NCI-H2029 (cell line): ENCODE measurements at regions not wholly inside any gene's neighbourhood (a gene's known extent, or its start where the extent isn't known, plus 50 kb on each side); places are given as distances from the start of the nearest gene placed in this dataset.
"Not testable (repeated sequence)": the region's sequence is repeated elsewhere in the genome, so short reads cannot be mapped to it uniquely, and the experiment has no call there.

Source experiments
- DNase-seq: peaks from one replicate; lab custom pipeline; 2025; lab: John Stamatoyannopoulos, UW

- DNase-seq = no peak
These were observed 848.6 kb downstream of the PDCD6IP start for GRCh38 chr3:34646911-34647460.

- DNase-seq = no peak
These were observed 851.7 kb downstream of the PDCD6IP start for GRCh38 chr3:34650131-34650530.

DNA sequence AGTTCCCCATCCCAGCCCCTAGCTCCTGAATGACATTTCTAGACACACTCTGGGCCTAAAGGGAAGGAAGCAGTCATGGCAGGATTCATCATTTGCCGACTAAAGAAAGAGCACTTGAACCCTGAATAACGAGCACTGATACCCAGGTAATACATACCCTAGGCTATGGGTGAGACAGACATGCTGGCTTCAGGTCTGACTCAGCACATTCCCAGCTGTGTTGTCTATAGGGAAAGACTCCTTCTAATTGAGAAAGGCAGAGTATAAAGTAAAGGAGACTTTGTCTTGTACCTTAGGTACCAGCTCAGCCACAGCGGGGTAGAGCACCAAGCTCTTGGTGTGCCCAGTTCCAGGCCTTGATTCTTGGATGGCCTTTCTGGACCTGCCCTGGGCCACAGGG is 870.5 kb downstream of the PDCD6IP start:
- DNase-seq = no peak

- no peak for DNase-seq
These were observed 871.1 kb downstream of the PDCD6IP start for GRCh38 chr3:34669490-34669889.

DNA sequence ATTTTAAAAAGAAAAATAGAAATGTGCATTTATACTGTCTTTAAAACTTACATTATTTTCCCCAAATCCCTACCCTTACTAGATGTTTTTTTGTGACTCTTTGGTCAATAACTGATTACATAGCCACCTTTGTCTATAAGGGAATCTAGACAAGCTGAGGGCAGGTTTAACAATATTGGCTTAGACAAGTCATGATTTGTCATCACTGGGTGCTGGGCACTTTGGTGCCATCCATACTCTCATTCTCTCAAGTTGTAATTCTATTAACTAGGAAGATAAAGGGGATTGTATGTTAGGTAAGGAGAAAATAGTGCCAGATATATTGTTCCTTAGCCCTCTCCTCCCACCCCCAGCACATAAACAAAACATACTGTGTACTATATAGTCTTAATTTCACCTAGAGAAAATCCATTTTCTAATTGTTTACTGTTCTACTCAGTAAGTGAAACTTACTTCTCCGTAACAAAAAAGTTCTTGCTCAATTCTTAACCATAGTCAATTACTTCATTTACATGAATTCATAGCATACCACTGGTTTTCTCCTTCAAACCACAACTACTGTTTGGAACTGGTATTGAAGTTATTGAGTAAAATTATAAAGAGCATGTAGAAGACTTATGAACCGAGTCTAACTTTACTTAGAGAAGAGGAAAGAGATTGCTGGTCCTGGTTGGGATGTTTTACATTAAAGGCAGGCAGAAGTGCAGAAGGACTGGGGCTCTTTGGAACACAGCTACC is 877.1 kb downstream of the PDCD6IP start:
- no peak for DNase-seq

DNA sequence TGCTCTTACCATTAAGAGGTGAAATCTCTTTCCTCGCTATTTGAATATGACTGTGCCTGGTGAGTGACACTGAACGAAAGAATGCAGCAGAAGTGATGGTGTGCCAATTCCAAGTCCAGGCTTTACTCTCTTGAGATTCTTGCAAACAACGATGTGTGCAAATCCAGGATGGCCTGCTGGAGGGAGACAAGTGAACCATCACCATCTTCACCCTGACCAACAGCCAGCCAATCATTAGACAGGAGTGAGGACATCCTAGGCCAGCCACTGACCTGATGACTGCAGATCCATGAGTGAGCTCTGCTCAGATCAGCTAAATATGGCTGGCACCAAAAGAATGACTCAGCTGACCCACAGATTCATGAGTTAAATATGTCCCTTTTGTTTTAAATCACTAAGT is 878.0 kb downstream of the PDCD6IP start:
- no peak for DNase-seq

GRCh38 chr3:34678575-34678974 is 880.1 kb downstream of the PDCD6IP start:
- no peak for DNase-seq

DNA sequence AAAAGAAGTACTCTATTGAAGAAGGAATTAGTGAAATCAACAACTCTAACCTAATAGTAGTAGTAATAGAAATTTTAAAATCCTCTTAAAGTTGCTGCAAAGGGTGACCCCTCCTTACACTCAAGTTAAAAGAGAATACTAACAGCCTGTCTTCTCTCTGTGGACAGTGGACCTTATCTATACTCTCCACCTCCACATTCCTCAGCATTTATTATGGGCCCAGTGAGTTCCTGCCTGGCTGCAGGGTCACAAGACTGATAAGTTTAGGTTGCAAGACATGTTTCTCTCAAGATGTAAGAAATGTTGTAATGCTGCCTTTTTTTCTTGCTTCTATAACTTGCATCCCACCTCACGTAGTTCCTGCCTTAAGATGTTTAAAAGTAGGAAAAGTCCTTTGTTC is 880.6 kb downstream of the PDCD6IP start:
- DNase-seq = not testable (repeated sequence)

- DNase-seq = peak; percentile 43
These were observed 885.4 kb downstream of the PDCD6IP start for GRCh38 chr3:34683851-34684250.

- DNase-seq = no peak
These were observed 888.1 kb downstream of the PDCD6IP start for GRCh38 chr3:34686541-34686940.

DNA sequence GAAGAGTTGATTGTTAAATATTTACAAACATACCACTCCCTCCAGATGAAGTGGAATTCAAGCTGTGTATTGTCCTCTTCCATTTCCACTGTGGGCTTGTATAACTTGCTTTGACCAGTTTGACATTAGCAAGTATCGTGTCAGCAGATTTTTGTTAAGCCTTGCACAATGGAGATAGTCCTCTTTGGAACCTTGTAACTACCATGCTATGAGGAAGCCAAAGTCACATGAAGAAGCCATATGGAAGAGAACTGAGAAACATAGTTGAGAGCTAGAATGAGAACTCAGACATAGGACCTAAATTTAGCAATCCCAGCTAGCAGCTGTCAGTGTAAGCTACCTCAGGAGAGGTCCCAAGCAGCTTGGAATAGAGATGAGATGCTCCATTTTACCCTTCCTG is 889.2 kb downstream of the PDCD6IP start:
- no peak for DNase-seq

- no peak for DNase-seq
These were observed 898.4 kb downstream of the PDCD6IP start for GRCh38 chr3:34696831-34697230.

- no peak for DNase-seq
These were observed 904.6 kb downstream of the PDCD6IP start for GRCh38 chr3:34703053-34703452.

DNA sequence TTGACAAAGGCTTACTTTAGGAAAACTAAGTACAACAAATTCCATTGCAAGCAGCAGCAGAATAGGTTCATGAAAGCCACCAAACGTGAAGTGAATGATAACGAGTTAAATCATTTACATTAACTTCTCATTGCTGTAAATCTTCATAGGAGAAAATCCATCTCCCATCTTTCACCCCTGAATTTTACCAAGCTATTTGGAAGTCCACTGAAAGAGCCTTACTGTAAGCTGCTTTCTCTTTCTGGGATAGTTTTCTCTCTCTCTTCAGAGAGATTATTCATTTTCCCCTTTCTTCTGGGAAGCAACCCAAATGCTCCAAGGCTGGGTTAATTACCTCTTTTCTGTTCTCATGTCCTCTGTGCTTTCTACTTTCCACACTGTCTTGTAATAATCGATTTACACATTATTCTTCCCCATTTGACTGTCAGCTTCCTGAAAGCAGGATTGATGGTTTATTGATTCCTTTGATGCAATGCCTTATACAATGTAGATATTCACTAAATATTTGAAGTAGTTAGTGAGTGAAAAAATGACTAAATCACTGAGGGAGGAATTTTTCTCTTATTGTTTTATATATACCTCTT is 914.3 kb upstream of the ARPP21 start:
- no peak for DNase-seq

DNA sequence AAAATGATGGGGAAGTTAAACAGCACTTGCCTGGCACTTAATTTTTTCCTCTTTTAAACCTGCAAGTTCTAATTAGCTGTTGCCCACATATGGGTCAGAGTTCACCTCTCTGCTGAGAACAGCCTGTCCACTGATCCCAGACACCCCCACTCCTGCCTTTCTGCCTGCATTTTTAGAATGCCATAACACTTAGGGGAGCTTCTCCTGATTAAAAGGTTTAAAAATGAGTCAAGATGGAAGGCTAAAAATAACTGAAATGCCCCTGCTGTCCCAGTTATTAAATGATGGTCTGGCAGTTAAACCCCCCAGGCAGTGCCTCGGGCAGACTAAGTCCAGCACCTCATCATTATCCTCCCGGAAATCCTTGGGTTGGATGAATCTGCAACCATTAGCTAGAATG is 913.6 kb upstream of the ARPP21 start:
- no peak for DNase-seq

DNA sequence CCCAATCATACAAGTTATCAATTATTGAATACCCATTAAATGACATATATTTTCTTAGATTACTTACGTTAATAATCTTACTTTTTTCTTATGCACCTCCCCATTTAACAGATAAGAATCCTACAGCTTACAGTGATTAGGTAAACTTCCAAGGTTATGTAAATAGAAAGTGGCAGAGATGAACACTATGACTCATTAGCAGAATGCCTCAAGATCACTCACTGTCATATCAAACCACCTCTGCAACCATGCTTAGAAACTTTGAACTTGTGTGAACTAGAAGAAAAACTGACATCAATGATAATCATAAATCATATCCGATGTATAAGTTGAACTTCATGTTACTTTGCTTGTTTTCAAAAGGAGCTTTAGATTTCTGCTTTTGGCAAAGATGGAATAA is 911.6 kb upstream of the ARPP21 start:
- no peak for DNase-seq

GRCh38 chr3:34742151-34742550 is 897.2 kb upstream of the ARPP21 start:
- no peak for DNase-seq

- DNase-seq = no peak
These were observed 880.6 kb upstream of the ARPP21 start for GRCh38 chr3:34758630-34759261.

DNA sequence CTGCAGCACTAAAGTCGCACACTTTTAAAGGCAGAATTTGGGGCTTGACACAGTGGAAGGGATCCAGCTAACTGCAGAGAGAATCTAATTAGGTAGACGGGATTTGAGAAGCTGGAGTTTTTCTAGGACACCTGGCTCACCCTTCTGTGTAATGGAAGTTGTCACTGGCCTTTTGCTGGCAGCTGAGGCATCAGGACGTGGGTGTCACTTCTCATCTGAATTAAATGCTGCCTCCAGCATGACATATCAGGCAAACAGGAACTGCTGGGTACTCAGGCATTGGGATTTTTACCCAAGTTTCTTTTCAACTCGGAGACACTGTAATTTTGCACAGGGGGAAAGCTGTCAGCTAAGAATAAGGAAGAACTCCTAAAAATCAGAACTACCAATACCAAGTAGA is 861.9 kb upstream of the ARPP21 start:
- DNase-seq = no peak

- no peak for DNase-seq
These were observed 860.2 kb upstream of the ARPP21 start for GRCh38 chr3:34779092-34779491.

DNA sequence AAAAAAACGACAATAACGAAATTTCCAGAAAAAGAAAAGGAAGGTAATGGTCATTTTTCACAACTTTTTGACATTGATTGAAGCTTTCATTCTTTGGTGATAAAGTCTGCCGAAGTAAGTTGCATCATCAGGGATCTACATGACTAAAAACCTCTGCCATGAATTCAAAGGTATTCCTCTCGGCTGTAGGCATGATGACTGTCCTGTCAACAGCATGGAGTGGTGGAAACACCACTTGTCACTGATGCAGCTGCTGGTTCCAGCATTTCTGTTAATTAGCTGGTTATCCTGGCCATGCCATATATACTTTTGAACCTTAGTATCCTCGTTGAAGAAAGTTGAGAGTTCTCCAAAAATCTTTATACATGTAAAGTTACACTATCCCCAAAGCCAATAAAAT is 859.0 kb upstream of the ARPP21 start:
- no peak for DNase-seq

- no peak for DNase-seq
These were observed 858.4 kb upstream of the ARPP21 start for GRCh38 chr3:34780973-34781372.

DNA sequence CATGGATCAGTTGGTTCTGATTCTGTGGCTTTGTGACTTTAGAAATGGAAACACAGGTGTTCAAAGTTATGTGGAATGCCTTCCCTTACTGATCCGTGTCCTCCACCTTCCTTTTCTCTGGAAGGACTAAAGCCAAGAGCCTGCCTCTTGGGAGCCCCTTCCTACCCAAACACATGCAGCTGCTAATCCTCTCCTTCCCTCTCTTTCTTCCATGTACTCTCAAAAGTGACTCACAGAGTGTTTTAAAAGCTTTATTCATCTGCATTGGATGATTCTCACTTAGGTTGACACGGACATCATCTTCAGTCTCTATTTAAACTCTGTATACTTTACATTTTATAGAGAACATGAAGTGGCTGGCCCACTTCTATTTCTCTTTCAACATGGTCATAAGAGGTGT is 856.5 kb upstream of the ARPP21 start:
- no peak for DNase-seq
